ENCODE measurements at regions not wholly inside any gene's neighbourhood (a gene's known extent, or its start where the extent isn't known, plus 50 kb on each side); places are given as distances from the start of the nearest gene placed in this dataset.

DNA sequence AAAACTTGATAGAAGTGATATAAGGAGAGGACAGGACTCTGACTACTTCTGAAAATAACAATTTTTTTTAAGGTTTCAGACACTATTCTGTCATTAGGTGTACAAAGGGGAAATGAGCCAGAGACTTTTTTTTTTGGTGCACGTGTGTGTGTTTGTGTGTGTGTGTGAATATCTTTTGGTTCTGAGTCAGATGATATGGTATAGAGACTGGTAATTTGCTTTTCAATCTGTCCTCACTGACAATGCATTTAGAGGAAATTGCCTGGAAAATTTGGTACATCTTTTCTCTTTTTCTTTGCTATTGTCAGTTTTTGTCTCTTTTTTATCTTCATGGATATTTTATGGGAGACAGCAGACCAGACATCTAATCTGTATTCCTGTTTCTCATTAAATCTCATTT is 59.3 kb downstream of the DDIT4L start:
- Histone ChIP-seq H3K4me3 (ENCODE audit: control insufficient read depth in 1 of 7, extremely low read depth in 1 of 7, insufficient read depth in 4 of 7, low read depth in 2 of 7, low read length in 6 of 7) (no peak overlapping the region), H3K27ac (ENCODE audit: insufficient read depth in 1 of 2, low read depth in 1 of 2, low read length in 2 of 2, poor library complexity in 1 of 2, severe bottlenecking in 2 of 2) (no peak overlapping the region), H3K4me1 (ENCODE audit: control extremely low read depth in 1 of 4, control insufficient read depth in 4 of 4, insufficient read depth in 4 of 4, low read length in 3 of 4) (no peaks in the 10 kb centered on the region), H3K9me3 (ENCODE audit: control extremely low read depth in 1 of 5, control insufficient read depth in 4 of 5, insufficient read depth in 2 of 5, low read depth in 1 of 5, low read length in 4 of 5) (no peaks in the 10 kb centered on the region), H3K36me3 (ENCODE audit: control insufficient read depth in 4 of 4, insufficient read depth in 4 of 4, low read length in 3 of 4) (no peaks in the 10 kb centered on the region), H3K27me3 (replicated peaks in 2 of 5; ENCODE audit: control insufficient read depth in 4 of 5, insufficient read depth in 5 of 5, low read length in 4 of 5) (no peaks in the 10 kb centered on the region)
- CTCF ChIA-PET: no interaction called here
- no CpG with 5 or more reads among the region's 1 CpG for WGBS (ENCODE audit: insufficient coverage)
- no peak for DNase-seq
- POLR2A ChIA-PET: no interaction called here

DNA sequence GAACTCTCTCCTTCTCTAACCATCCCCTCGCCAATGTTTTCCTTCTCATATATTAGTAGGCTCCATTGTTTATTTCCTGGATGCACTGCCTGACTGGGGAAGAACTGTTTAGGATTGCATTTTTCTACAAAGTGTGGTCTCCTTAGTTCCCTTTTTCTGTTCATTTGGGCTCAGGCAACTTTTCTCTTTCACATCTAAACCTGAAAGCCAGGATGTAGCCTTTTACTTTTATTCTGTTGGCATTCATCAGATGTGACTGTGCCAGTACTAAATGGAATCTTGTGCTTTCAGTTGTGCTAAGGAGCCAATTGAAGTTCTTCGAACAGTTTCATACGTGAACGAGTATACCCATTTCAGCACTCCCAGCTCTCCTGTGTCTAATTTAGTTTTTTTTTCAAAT is 59.8 kb downstream of the DDIT4L start:
- Histone ChIP-seq H3K36me3 (ENCODE audit: control insufficient read depth in 4 of 4, insufficient read depth in 4 of 4, low read length in 3 of 4) (no peaks in the 10 kb centered on the region), H3K4me1 (ENCODE audit: control extremely low read depth in 1 of 4, control insufficient read depth in 4 of 4, insufficient read depth in 4 of 4, low read length in 3 of 4) (no peaks in the 10 kb centered on the region), H3K4me3 (ENCODE audit: control insufficient read depth in 1 of 7, extremely low read depth in 1 of 7, insufficient read depth in 4 of 7, low read depth in 2 of 7, low read length in 6 of 7) (no peak overlapping the region), H3K27ac (ENCODE audit: insufficient read depth in 1 of 2, low read depth in 1 of 2, low read length in 2 of 2, poor library complexity in 1 of 2, severe bottlenecking in 2 of 2) (no peak overlapping the region), H3K9me3 (ENCODE audit: control extremely low read depth in 1 of 5, control insufficient read depth in 4 of 5, insufficient read depth in 2 of 5, low read depth in 1 of 5, low read length in 4 of 5) (peaks cover 0 to 3% (median 0%) of the 10 kb centered on the region in 5 experiments), H3K27me3 (replicated peaks in 2 of 5; ENCODE audit: control insufficient read depth in 4 of 5, insufficient read depth in 5 of 5, low read length in 4 of 5) (no peaks in the 10 kb centered on the region)
- POLR2A ChIA-PET: no interaction called here
- 29% methylated on average over 1 of the region's 4 CpGs for WGBS (ENCODE audit: insufficient coverage)
- CTCF ChIA-PET: no interaction called here
- DNase-seq: no peak

DNA sequence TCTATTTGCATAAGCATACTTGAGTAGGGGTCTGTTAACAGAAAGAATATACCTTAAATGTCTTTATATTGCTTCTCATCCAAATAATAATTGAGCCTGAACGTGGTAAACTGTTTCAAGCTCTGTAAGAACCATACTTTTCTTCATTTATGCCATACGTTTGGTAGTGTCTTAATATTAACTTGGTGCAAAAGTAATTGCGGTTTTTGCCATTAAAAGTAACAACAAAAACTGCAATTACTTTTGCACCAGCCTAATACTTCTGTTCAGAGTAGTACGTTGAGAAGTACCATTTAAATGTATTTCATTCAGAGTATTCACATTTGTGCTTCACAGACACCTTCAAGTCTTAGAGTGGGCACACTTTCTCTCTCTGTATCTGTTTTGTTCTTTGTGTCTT is 60.5 kb downstream of the DDIT4L start:
- no CpG with 5 or more reads among the region's 4 CpGs for WGBS (ENCODE audit: insufficient coverage)
- H3K27ac ChIP-seq (ENCODE audit: insufficient read depth in 1 of 2, low read depth in 1 of 2, low read length in 2 of 2, poor library complexity in 1 of 2, severe bottlenecking in 2 of 2): no peak overlapping the region
- no peaks in the 10 kb centered on the region for H3K36me3 ChIP-seq (ENCODE audit: control insufficient read depth in 4 of 4, insufficient read depth in 4 of 4, low read length in 3 of 4)
- H3K4me1 ChIP-seq (ENCODE audit: control extremely low read depth in 1 of 4, control insufficient read depth in 4 of 4, insufficient read depth in 4 of 4, low read length in 3 of 4): no peaks in the 10 kb centered on the region
- CTCF ChIA-PET: no interaction called here
- H3K4me3 ChIP-seq (ENCODE audit: control insufficient read depth in 1 of 7, extremely low read depth in 1 of 7, insufficient read depth in 4 of 7, low read depth in 2 of 7, low read length in 6 of 7): no peak overlapping the region
- DNase-seq: no peak
- H3K27me3 ChIP-seq (replicated peaks in 2 of 5; ENCODE audit: control insufficient read depth in 4 of 5, insufficient read depth in 5 of 5, low read length in 4 of 5): no peaks in the 10 kb centered on the region
- peaks cover 0 to 3% (median 0%) of the 10 kb centered on the region in 5 experiments for H3K9me3 ChIP-seq (ENCODE audit: control extremely low read depth in 1 of 5, control insufficient read depth in 4 of 5, insufficient read depth in 2 of 5, low read depth in 1 of 5, low read length in 4 of 5)
- POLR2A ChIA-PET: no interaction called here

DNA sequence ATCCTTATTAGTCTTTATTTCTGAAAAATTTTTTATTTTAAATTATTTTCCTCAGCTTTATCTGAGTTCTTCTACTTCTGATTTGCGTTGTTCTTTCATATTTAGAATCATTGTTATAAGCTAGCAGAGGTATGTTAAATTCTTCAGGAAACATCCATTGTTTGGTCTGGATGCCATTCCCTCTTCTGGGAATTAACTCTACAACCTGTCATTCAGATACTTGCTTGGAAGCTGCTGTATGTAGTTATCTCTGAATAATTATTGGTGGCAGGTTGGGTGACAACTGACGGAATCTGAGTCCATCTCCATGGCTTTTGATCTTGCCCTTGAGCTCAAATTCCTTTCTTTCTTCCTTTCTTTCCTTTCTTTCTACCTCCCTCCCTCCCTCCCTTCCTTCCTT is 61.9 kb downstream of the DDIT4L start:
- no CpG with 5 or more reads among the region's 2 CpGs for WGBS (ENCODE audit: insufficient coverage)
- DNase-seq: no peak
- Histone ChIP-seq H3K27ac (ENCODE audit: insufficient read depth in 1 of 2, low read depth in 1 of 2, low read length in 2 of 2, poor library complexity in 1 of 2, severe bottlenecking in 2 of 2) (no peak overlapping the region), H3K36me3 (ENCODE audit: control insufficient read depth in 4 of 4, insufficient read depth in 4 of 4, low read length in 3 of 4) (no peaks in the 10 kb centered on the region), H3K4me3 (ENCODE audit: control insufficient read depth in 1 of 7, extremely low read depth in 1 of 7, insufficient read depth in 4 of 7, low read depth in 2 of 7, low read length in 6 of 7) (no peak overlapping the region), H3K9me3 (ENCODE audit: control extremely low read depth in 1 of 5, control insufficient read depth in 4 of 5, insufficient read depth in 2 of 5, low read depth in 1 of 5, low read length in 4 of 5) (peaks cover 0 to 3% (median 0%) of the 10 kb centered on the region in 5 experiments), H3K4me1 (ENCODE audit: control extremely low read depth in 1 of 4, control insufficient read depth in 4 of 4, insufficient read depth in 4 of 4, low read length in 3 of 4) (no peaks in the 10 kb centered on the region), H3K27me3 (replicated peaks in 2 of 5; ENCODE audit: control insufficient read depth in 4 of 5, insufficient read depth in 5 of 5, low read length in 4 of 5) (no peaks in the 10 kb centered on the region)
- POLR2A ChIA-PET: interaction anchor here (0.6 kb wide), 1 partner anchor 1258 kb away, joined by 4 read pairs; no protein-coding TSS in a partner anchor
- CTCF ChIA-PET: no interaction called here

DNA sequence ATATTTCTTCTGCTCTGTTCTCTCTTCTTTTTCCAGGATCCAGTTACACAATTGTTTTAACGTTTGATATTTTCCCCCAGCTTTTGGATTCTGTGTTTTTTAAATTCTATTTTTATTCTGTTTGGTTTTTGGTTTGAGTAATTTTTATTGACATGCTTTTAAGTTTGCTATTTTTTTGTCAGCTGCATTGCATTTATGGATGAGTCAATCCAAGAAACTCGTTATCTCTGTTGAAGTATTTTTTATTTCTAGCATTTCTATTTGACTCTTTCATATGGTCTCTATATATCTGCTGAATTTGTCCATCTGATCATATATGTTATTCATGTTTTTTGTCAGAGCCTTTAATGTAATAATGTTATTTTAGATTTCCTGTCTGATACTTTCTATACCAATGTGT is 65.6 kb downstream of the DDIT4L start:
- Histone ChIP-seq H3K4me3 (ENCODE audit: control insufficient read depth in 1 of 7, extremely low read depth in 1 of 7, insufficient read depth in 4 of 7, low read depth in 2 of 7, low read length in 6 of 7) (no peak overlapping the region), H3K27me3 (replicated peaks in 2 of 5; ENCODE audit: control insufficient read depth in 4 of 5, insufficient read depth in 5 of 5, low read length in 4 of 5) (no peaks in the 10 kb centered on the region), H3K36me3 (ENCODE audit: control insufficient read depth in 4 of 4, insufficient read depth in 4 of 4, low read length in 3 of 4) (no peaks in the 10 kb centered on the region), H3K9me3 (ENCODE audit: control extremely low read depth in 1 of 5, control insufficient read depth in 4 of 5, insufficient read depth in 2 of 5, low read depth in 1 of 5, low read length in 4 of 5) (peaks cover 0 to 3% (median 0%) of the 10 kb centered on the region in 5 experiments), H3K4me1 (ENCODE audit: control extremely low read depth in 1 of 4, control insufficient read depth in 4 of 4, insufficient read depth in 4 of 4, low read length in 3 of 4) (no peaks in the 10 kb centered on the region), H3K27ac (ENCODE audit: insufficient read depth in 1 of 2, low read depth in 1 of 2, low read length in 2 of 2, poor library complexity in 1 of 2, severe bottlenecking in 2 of 2) (no peak overlapping the region)
- CTCF ChIA-PET: interaction anchor here (1.0 kb wide), 1 partner anchor 152 kb away, joined by 3 read pairs; no protein-coding TSS in a partner anchor
- no CpG with 5 or more reads among the region's 2 CpGs for WGBS (ENCODE audit: insufficient coverage)
- DNase-seq: no peak
- POLR2A ChIA-PET: no interaction called here

DNA sequence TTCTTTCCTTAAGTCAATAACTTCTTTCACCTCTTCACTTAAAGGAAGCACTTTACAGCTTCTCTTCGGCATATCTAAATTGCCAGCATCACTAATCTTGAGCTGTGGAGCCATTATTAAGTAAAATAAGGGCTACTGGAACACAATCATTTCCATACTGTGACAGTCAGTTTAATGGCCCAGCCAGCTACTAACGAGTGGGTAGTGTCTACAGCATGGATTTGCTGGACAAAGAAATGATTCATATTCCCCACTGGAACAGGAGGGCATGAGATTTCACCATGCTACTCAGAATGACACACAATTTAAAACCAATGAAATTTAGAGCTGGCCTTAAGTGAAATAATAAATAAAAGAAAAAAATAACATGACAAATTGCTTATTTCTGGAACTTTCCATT is 72.1 kb downstream of the DDIT4L start:
- ChIA-PET CTCF (no interaction called here), POLR2A (no interaction called here)
- no peaks in the 10 kb centered on the region for H3K36me3 ChIP-seq (ENCODE audit: control insufficient read depth in 4 of 4, insufficient read depth in 4 of 4, low read length in 3 of 4)
- H3K27ac ChIP-seq (ENCODE audit: insufficient read depth in 1 of 2, low read depth in 1 of 2, low read length in 2 of 2, poor library complexity in 1 of 2, severe bottlenecking in 2 of 2): no peak overlapping the region
- no peak for DNase-seq
- H3K4me3 ChIP-seq (ENCODE audit: control insufficient read depth in 1 of 7, extremely low read depth in 1 of 7, insufficient read depth in 4 of 7, low read depth in 2 of 7, low read length in 6 of 7): no peak overlapping the region
- peaks cover 0 to 3% (median 0%) of the 10 kb centered on the region in 5 experiments for H3K9me3 ChIP-seq (ENCODE audit: control extremely low read depth in 1 of 5, control insufficient read depth in 4 of 5, insufficient read depth in 2 of 5, low read depth in 1 of 5, low read length in 4 of 5)
- 80% methylated on average over 1 of the region's 2 CpGs for WGBS (ENCODE audit: insufficient coverage)
- no peaks in the 10 kb centered on the region for H3K4me1 ChIP-seq (ENCODE audit: control extremely low read depth in 1 of 4, control insufficient read depth in 4 of 4, insufficient read depth in 4 of 4, low read length in 3 of 4)
- no peaks in the 10 kb centered on the region for H3K27me3 ChIP-seq (replicated peaks in 2 of 5; ENCODE audit: control insufficient read depth in 4 of 5, insufficient read depth in 5 of 5, low read length in 4 of 5)

DNA sequence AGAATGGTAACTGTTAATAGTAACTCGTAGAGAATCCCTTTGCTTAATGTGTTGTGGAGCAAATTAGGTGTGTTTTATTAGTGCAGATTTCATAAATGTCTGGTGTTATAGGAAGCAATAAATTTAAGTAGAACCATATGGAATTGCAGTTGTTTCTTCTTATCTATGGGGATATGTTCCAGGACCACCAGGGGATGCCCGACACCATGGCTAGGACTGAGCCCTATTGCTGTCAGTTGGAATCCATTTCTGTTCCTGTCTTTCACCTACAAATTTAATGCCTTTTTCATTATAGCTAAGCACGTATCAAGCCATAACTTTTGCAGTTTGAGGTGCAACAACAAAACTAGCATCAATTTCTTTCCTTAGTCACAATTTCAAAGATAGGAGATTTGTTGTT is 72.5 kb downstream of the DDIT4L start:
- WGBS (ENCODE audit: insufficient coverage): 86% methylated on average over 1 of the region's 3 CpGs
- Histone ChIP-seq H3K36me3 (ENCODE audit: control insufficient read depth in 4 of 4, insufficient read depth in 4 of 4, low read length in 3 of 4) (no peaks in the 10 kb centered on the region), H3K27ac (ENCODE audit: insufficient read depth in 1 of 2, low read depth in 1 of 2, low read length in 2 of 2, poor library complexity in 1 of 2, severe bottlenecking in 2 of 2) (no peak overlapping the region), H3K9me3 (ENCODE audit: control extremely low read depth in 1 of 5, control insufficient read depth in 4 of 5, insufficient read depth in 2 of 5, low read depth in 1 of 5, low read length in 4 of 5) (peaks cover 0 to 3% (median 0%) of the 10 kb centered on the region in 5 experiments), H3K4me1 (ENCODE audit: control extremely low read depth in 1 of 4, control insufficient read depth in 4 of 4, insufficient read depth in 4 of 4, low read length in 3 of 4) (no peaks in the 10 kb centered on the region), H3K4me3 (ENCODE audit: control insufficient read depth in 1 of 7, extremely low read depth in 1 of 7, insufficient read depth in 4 of 7, low read depth in 2 of 7, low read length in 6 of 7) (no peak overlapping the region), H3K27me3 (replicated peaks in 2 of 5; ENCODE audit: control insufficient read depth in 4 of 5, insufficient read depth in 5 of 5, low read length in 4 of 5) (no peaks in the 10 kb centered on the region)
- ChIA-PET POLR2A (no interaction called here), CTCF (no interaction called here)
- DNase-seq: no peak
